LNCAP (cell line): ENCODE measurements at regions not wholly inside any gene's neighbourhood (a gene's known extent, or its start where the extent isn't known, plus 50 kb on each side); places are given as distances from the start of the nearest gene placed in this dataset.

Experiments used
- CTCF ChIP-seq: fragments of 450-650 bp; IDR thresholded peaks from 2 replicates; pipeline ENCODE4 v1.5.1; 2017; ENCODE audit warnings: mild to moderate bottlenecking

GRCh38 chr14:89013098-89013504, 188.7 kb downstream of the TTC8 start:
- peak; percentile 12; the same call in 1 of the 2 replicates for TF ChIP-seq CTCF

GRCh38 chr14:89013698-89014568, 189.5 kb downstream of the TTC8 start:
- TF ChIP-seq CTCF = no peak

GRCh38 chr14:89014569-89014850, 190.1 kb downstream of the TTC8 start:
- no peak for TF ChIP-seq CTCF

GRCh38 chr14:89015016-89015415, 190.6 kb downstream of the TTC8 start:
- no peak for TF ChIP-seq CTCF

- no peak for TF ChIP-seq CTCF
Measured at GRCh38 chr14:89017417-89017816, 193.0 kb downstream of the TTC8 start.

DNA sequence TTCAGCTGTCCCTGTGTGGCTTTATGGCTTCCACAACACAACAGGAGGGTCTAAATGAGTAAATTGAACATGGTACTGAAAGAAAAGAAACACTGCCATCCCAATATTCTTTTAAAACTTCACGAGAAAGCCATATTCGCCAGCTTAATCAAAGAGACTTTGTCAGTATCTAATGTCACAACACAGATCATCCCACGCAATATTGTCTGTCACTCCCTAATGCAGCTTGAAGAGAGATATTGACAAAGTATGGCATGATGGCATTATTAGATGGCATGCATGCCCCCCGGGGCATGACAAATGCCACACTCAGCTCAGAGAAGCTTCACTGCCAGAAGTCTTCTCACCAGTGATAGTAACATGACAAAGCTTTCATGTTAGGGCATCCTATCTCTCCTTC, 197.8 kb downstream of the TTC8 start:
- no peak for TF ChIP-seq CTCF

- TF ChIP-seq CTCF = no peak
Measured at GRCh38 chr14:89024691-89025090, 200.2 kb downstream of the TTC8 start.
